ENCODE measurements at regions not wholly inside any gene's neighbourhood (a gene's known extent, or its start where the extent isn't known, plus 50 kb on each side); places are given as distances from the start of the nearest gene placed in this dataset.

DNA sequence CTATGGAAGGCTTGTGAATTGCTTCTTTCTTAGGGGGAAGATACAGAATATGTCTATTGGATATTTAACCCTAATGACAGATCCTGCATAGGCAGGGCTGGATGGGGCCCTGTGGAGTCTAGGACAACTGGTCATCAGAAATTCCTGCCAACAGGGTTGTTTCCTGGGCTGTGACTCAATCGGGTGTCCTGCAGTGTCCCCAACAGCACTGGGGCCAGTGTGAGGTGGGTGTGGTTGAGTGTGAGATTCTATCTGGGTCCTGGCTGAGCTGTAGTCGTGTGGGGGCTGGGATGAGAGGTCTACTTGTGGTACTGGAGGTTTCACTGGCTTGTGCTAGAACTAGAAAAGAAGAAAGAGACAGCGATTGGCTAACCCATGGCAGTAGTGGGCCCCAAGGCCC is 87.3 kb upstream of the WDR1 start:
- TF ChIP-seq POLR2A (IDR thresholded peaks at IDR 0.05; ENCODE audit: low read length) (no peak), GATA1 (IDR thresholded peaks at IDR 0.05; ENCODE audit: low read depth, low read length) (no peak)
